ENCODE measurements at regions not wholly inside any gene's neighbourhood (a gene's known extent, or its start where the extent isn't known, plus 50 kb on each side); places are given as distances from the start of the nearest gene placed in this dataset.

DNA sequence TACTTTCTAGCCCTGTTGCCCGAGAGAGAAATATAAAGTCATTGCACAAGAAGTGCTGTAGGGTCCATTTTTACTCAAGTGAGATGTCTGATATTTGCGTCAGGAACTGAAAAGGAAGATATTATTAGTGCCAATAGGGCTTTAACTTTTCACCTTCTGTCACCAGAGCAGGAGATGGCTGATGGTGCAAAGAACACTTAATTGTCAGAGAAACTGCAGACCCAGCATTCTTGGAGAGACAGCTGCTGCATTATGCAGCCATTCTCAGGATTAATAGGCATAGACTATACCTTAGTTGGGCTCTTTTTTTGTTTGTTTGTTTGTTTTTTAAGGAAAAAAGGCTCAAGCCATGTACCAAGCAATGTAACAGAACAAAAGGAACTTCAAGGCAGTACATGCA, 179.4 kb downstream of the RPS12 start (continued):
- TF ChIP-seq SP4 (IDR thresholded peaks at IDR 0.05; ENCODE audit: low read length), result no peak

GRCh38 chr6:132995009-132995408, 180.6 kb downstream of the RPS12 start:
- Histone ChIP-seq H4K5ac (ENCODE audit: insufficient read length, low read depth, low read length) (no peak overlapping the region), H3K4me3 (ENCODE audit: extremely low read depth in 1 of 4, insufficient read depth in 2 of 4, low read depth in 3 of 4, low read length in 4 of 4) (no peak overlapping the region), H2BK12ac (ENCODE audit: low read depth, low read length) (no peak overlapping the region), H4K20me1 (replicated peaks in 1 of 2; ENCODE audit: control insufficient read depth in 1 of 2, insufficient read depth in 2 of 2, low read length in 2 of 2) (no peaks in the 10 kb centered on the region), H3K4me2 (ENCODE audit: insufficient read depth in 1 of 2, low read depth in 2 of 2, low read length in 2 of 2) (no peak overlapping the region), H3K18ac (ENCODE audit: extremely low read depth, low read length) (no peak overlapping the region), H2AK5ac (ENCODE audit: low read depth, low read length) (no peak overlapping the region), H4K8ac (ENCODE audit: extremely low read depth, insufficient read depth, low read length) (no peak overlapping the region), H2BK5ac (ENCODE audit: low read depth, low read length) (no peak overlapping the region), H3K79me1 (ENCODE audit: low read depth, low read length) (no peaks in the 10 kb centered on the region), H2BK15ac (ENCODE audit: low read length) (no peak overlapping the region), H3K4me1 (replicated peaks in 1 of 4; ENCODE audit: control insufficient read depth in 3 of 4, insufficient read depth in 4 of 4, low read length in 3 of 4) (no peaks in the 10 kb centered on the region), H3K27me3 (replicated peaks in 1 of 4; ENCODE audit: control insufficient read depth in 3 of 4, extremely low read depth in 1 of 4, insufficient read depth in 3 of 4, low read length in 3 of 4) (no peaks in the 10 kb centered on the region), H2BK20ac (ENCODE audit: low read length) (no peak overlapping the region), H4K91ac (replicated peaks; ENCODE audit: insufficient read length, low read length) (no peak overlapping the region), H3K27ac (ENCODE audit: low read depth, low read length) (no peak overlapping the region), H2AFZ (ENCODE audit: low read length) (no peak overlapping the region), H3K79me2 (ENCODE audit: control insufficient read depth in 1 of 2, insufficient read depth in 2 of 2, low read length in 2 of 2) (no peaks in the 10 kb centered on the region), H3K56ac (replicated peaks; ENCODE audit: insufficient read length, low read depth, low read length) (no peak overlapping the region), H3K4ac (replicated peaks; ENCODE audit: insufficient read length, low read depth, low read length) (no peak overlapping the region), H3K9ac (replicated peaks in 1 of 4; ENCODE audit: extremely low read depth in 1 of 4, low read depth in 3 of 4, low read length in 3 of 4) (no peak overlapping the region), H3K23me2 (ENCODE audit: low read depth, low read length) (no peaks in the 10 kb centered on the region), H3K23ac (ENCODE audit: insufficient read length) (no peak overlapping the region), H2BK120ac (replicated peaks; ENCODE audit: low read depth, low read length) (no peak overlapping the region), H3K9me3 (ENCODE audit: insufficient read depth in 2 of 2, low read depth in 1 of 2, low read length in 1 of 2) (no peaks in the 10 kb centered on the region), H3K14ac (ENCODE audit: insufficient read length) (no peak overlapping the region), H3K36me3 (ENCODE audit: control insufficient read depth in 2 of 4, insufficient read depth in 4 of 4, low read length in 3 of 4) (no peaks in the 10 kb centered on the region)
- WGBS, 2 experiments (ENCODE audit: extremely low coverage in 1 of 2, insufficient coverage in 1 of 2, insufficient read length in 1 of 2, insufficient replicate concordance in 2 of 2, low coverage in 1 of 2, low lambda C conversion rate in 2 of 2, missing lambda C conversion rate in 1 of 2), result 93 to 100% methylated on average over 1 to 5 of the region's 5 CpGs
- DNase-seq (ENCODE audit: low read depth in 1 of 2, low spot score in 2 of 2) (no peak), FAIRE-seq (no peak)
- ChIA-PET POLR2A (ENCODE audit: partially characterized antibody) (no interaction called here), CTCF (ENCODE audit: partially characterized antibody) (no interaction called here)
- TF ChIP-seq RNF2 (IDR thresholded peaks at IDR 0.05; ENCODE audit: borderline replicate concordance, low read depth, low read length, missing control alignments, poor library complexity, severe bottlenecking), result no peak
- TF ChIP-seq RFX5 (IDR thresholded peaks at IDR 0.05; ENCODE audit: borderline replicate concordance, low read depth, low read length), result no peak
- no peak for TF ChIP-seq GABPA (IDR thresholded peaks at IDR 0.05; ENCODE audit: borderline replicate concordance, insufficient read depth, low read length)
- no peak for TF ChIP-seq USF2 (IDR thresholded peaks at IDR 0.05; ENCODE audit: low read length)
- no peak for TF ChIP-seq TBP (IDR thresholded peaks at IDR 0.05; ENCODE audit: low read depth, low read length)
- TF ChIP-seq KDM5A (IDR thresholded peaks at IDR 0.05; ENCODE audit: low read length), result no peak
- TF ChIP-seq, protein P1, sequence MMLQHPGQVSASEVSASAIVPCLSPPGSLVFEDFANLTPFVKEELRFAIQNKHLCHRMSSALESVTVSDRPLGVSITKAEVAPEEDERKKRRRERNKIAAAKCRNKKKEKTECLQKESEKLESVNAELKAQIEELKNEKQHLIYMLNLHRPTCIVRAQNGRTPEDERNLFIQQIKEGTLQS (IDR thresholded peaks at IDR 0.05; ENCODE audit: insufficient read depth, low read depth, low read length), result no peak
- no peak for TF ChIP-seq SUZ12 (IDR thresholded peaks at IDR 0.05; ENCODE audit: low read length)
- TF ChIP-seq CREB1 (IDR thresholded peaks at IDR 0.05), result no peak
- no peak for TF ChIP-seq TAF7 (optimal IDR thresholded peaks at IDR 0.05; ENCODE audit: borderline replicate concordance, low read depth, low read length)

Data from H1 (cell line).